ENCODE measurements at regions not wholly inside any gene's neighbourhood (a gene's known extent, or its start where the extent isn't known, plus 50 kb on each side); places are given as distances from the start of the nearest gene placed in this dataset.

GRCh38 chr5:126017096-126017495 is 406.1 kb upstream of the GRAMD2B start:
- Histone ChIP-seq H3K36me3 (ENCODE audit: control insufficient read depth, insufficient read depth, low read length) (no peaks in the 10 kb centered on the region), H3K27me3 (ENCODE audit: control insufficient read depth, insufficient read depth, low read length) (no peaks in the 10 kb centered on the region), H3K4me1 (ENCODE audit: control insufficient read depth, insufficient read depth, low read length) (no peaks in the 10 kb centered on the region), H3K27ac (ENCODE audit: low read length) (no peak overlapping the region), H3K9me3 (ENCODE audit: control insufficient read depth, insufficient read depth, low read length) (no peaks in the 10 kb centered on the region), H3K4me3 (ENCODE audit: low read length) (no peak overlapping the region)
- Mint-ChIP-seq H3K4me3 (no peak overlapping the region), H3K36me3 (no peaks in the 10 kb centered on the region), H3K27me3 (ENCODE audit: low read depth in 2 of 2) (no peaks in the 10 kb centered on the region), H3K4me1 (no peaks in the 10 kb centered on the region), H3K27ac (no peak overlapping the region), H3K9me3 (peaks cover 12 to 14% of the 10 kb centered on the region in 2 donors)
- intact Hi-C loops (cut with micrococcal nuclease) = no loop called here
- no peak for DNase-seq
- WGBS (ENCODE audit: insufficient coverage) = 100% methylated on average over 2 of the region's 2 CpGs
- no peak for TF ChIP-seq CTCF (IDR thresholded peaks at IDR 0.05)
- no peak for ATAC-seq

GRCh38 chr5:126020770-126021169 is 402.4 kb upstream of the GRAMD2B start:
- no peak for DNase-seq
- intact Hi-C loops (cut with micrococcal nuclease) = no loop called here
- H3K27me3 Mint-ChIP-seq (ENCODE audit: low read depth in 2 of 2) = no peaks in the 10 kb centered on the region
- H3K27ac Mint-ChIP-seq = no peak overlapping the region
- H3K4me3 Mint-ChIP-seq = no peak overlapping the region
- no peak for ATAC-seq
- Histone ChIP-seq H3K4me1 (ENCODE audit: control insufficient read depth, insufficient read depth, low read length) (no peaks in the 10 kb centered on the region), H3K27me3 (ENCODE audit: control insufficient read depth, insufficient read depth, low read length) (no peaks in the 10 kb centered on the region), H3K9me3 (ENCODE audit: control insufficient read depth, insufficient read depth, low read length) (no peaks in the 10 kb centered on the region), H3K4me3 (ENCODE audit: low read length) (no peak overlapping the region), H3K36me3 (ENCODE audit: control insufficient read depth, insufficient read depth, low read length) (no peaks in the 10 kb centered on the region), H3K27ac (ENCODE audit: low read length) (no peak overlapping the region)
- WGBS (ENCODE audit: insufficient coverage) = 88% methylated on average over 2 of the region's 5 CpGs
- no peaks in the 10 kb centered on the region for H3K4me1 Mint-ChIP-seq
- H3K9me3 Mint-ChIP-seq = peaks cover 6 to 11% of the 10 kb centered on the region in 2 donors
- TF ChIP-seq CTCF (IDR thresholded peaks at IDR 0.05) = no peak
- H3K36me3 Mint-ChIP-seq = no peaks in the 10 kb centered on the region

- WGBS (ENCODE audit: insufficient coverage) = 73% methylated on average over 1 of the region's 2 CpGs
- H3K9me3 Mint-ChIP-seq = peaks cover 16 to 20% of the 10 kb centered on the region in 2 donors
- no peak overlapping the region for H3K27ac Mint-ChIP-seq
These were observed 399.2 kb upstream of the GRAMD2B start for GRCh38 chr5:126023994-126024441.

More at GRCh38 chr5:126023994-126024441, 399.2 kb upstream of the GRAMD2B start:
- Histone ChIP-seq H3K4me3 (ENCODE audit: low read length) (no peak overlapping the region), H3K36me3 (ENCODE audit: control insufficient read depth, insufficient read depth, low read length) (no peaks in the 10 kb centered on the region), H3K4me1 (ENCODE audit: control insufficient read depth, insufficient read depth, low read length) (no peaks in the 10 kb centered on the region), H3K27ac (ENCODE audit: low read length) (no peak overlapping the region), H3K9me3 (ENCODE audit: control insufficient read depth, insufficient read depth, low read length) (peaks cover 16% of the 10 kb centered on the region), H3K27me3 (ENCODE audit: control insufficient read depth, insufficient read depth, low read length) (no peaks in the 10 kb centered on the region)
- DNase-seq = no peak
- H3K27me3 Mint-ChIP-seq (ENCODE audit: low read depth in 2 of 2) = no peaks in the 10 kb centered on the region
- peaks cover 9% of the 10 kb centered on the region for H3K36me3 Mint-ChIP-seq
- TF ChIP-seq CTCF (IDR thresholded peaks at IDR 0.05) = no peak
- intact Hi-C loops (cut with micrococcal nuclease) = no loop called here
- no peak overlapping the region for H3K4me3 Mint-ChIP-seq
- H3K4me1 Mint-ChIP-seq = no peaks in the 10 kb centered on the region
- ATAC-seq = no peak

All from natural killer cell (primary cell).